GM21737 (cell line): ENCODE measurements at regions not wholly inside any gene's neighbourhood (a gene's known extent, or its start where the extent isn't known, plus 50 kb on each side); places are given as distances from the start of the nearest gene placed in this dataset.

Experiments
- ATAC-seq: cut with Tn5 transposase; IDR thresholded peaks from one replicate; pipeline ENCODE4 v1.9.1; 2021; ENCODE audit warnings: mild to moderate bottlenecking, moderate library complexity; ENCODE audit not compliant: unreplicated experiment

GRCh38 chr2:234308813-234309195, 188.1 kb downstream of the ARL4C start:
- ATAC-seq: peak; percentile 94

GRCh38 chr2:234308073-234308812, 188.6 kb downstream of the ARL4C start:
- peak; percentile 14 for ATAC-seq

- ATAC-seq: no peak
These were observed 189.4 kb downstream of the ARL4C start for GRCh38 chr2:234307322-234307961.

GRCh38 chr2:234306426-234307173, 190.3 kb downstream of the ARL4C start:
- no peak for ATAC-seq

GRCh38 chr2:234305846-234306245, 191.0 kb downstream of the ARL4C start:
- ATAC-seq: no peak

- no peak for ATAC-seq
These were observed 191.9 kb downstream of the ARL4C start for GRCh38 chr2:234304950-234305349.

GRCh38 chr2:234302664-234302991, 194.3 kb downstream of the ARL4C start:
- ATAC-seq: no peak

GRCh38 chr2:234300932-234301823, 195.7 kb downstream of the ARL4C start:
- no peak for ATAC-seq

GRCh38 chr2:234300391-234300925, 196.4 kb downstream of the ARL4C start:
- ATAC-seq: no peak

- no peak for ATAC-seq
These were observed 198.0 kb downstream of the ARL4C start for GRCh38 chr2:234298918-234299317.

GRCh38 chr2:234296991-234297390, 199.9 kb downstream of the ARL4C start:
- ATAC-seq: no peak

- ATAC-seq: no peak
These were observed 202.9 kb downstream of the ARL4C start for GRCh38 chr2:234293973-234294372.

GRCh38 chr2:234292962-234293243, 204.0 kb downstream of the ARL4C start:
- peak; percentile 1 for ATAC-seq

- peak; percentile 48 for ATAC-seq
These were observed 204.5 kb downstream of the ARL4C start for GRCh38 chr2:234292205-234292961.

GRCh38 chr2:234291765-234292204, 205.1 kb downstream of the ARL4C start:
- peak; percentile 19 for ATAC-seq

- peak; percentile 62 for ATAC-seq
These were observed 206.2 kb downstream of the ARL4C start for GRCh38 chr2:234290671-234291070.

GRCh38 chr2:234289834-234290590, 206.9 kb downstream of the ARL4C start:
- ATAC-seq: no peak

- no peak for ATAC-seq
These were observed 207.9 kb downstream of the ARL4C start for GRCh38 chr2:234288974-234289455.

- no peak for ATAC-seq
These were observed 209.2 kb downstream of the ARL4C start for GRCh38 chr2:234287650-234288049.
